ENCODE measurements at regions not wholly inside any gene's neighbourhood (a gene's known extent, or its start where the extent isn't known, plus 50 kb on each side); places are given as distances from the start of the nearest gene placed in this dataset.

DNA sequence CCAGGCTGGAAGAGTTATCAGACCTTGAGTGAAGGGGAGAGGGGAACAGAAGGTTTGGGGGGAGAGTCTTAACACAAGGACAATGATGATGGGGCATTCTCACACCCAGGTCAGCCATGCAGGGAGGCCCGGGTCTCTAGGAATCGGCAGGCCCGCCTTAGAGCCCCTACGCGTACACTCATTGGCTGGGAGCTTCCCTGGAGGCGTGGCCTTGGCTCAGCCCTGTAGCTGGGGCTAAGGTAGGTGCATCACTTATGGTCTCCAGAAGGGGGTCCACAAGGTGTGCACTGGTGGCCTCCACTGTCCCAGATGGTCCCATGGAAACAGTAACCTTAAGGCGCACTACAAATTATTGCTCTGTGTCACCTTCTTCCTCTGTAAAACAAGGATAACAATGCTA lies 660.1 kb downstream of the MED13L start:
- no peak for DNase-seq (ENCODE audit: low read depth)
- no peak overlapping the region for H3K4me3 ChIP-seq (ENCODE audit: control insufficient read depth, low read depth, low read length)
- TF ChIP-seq, protein P1, sequence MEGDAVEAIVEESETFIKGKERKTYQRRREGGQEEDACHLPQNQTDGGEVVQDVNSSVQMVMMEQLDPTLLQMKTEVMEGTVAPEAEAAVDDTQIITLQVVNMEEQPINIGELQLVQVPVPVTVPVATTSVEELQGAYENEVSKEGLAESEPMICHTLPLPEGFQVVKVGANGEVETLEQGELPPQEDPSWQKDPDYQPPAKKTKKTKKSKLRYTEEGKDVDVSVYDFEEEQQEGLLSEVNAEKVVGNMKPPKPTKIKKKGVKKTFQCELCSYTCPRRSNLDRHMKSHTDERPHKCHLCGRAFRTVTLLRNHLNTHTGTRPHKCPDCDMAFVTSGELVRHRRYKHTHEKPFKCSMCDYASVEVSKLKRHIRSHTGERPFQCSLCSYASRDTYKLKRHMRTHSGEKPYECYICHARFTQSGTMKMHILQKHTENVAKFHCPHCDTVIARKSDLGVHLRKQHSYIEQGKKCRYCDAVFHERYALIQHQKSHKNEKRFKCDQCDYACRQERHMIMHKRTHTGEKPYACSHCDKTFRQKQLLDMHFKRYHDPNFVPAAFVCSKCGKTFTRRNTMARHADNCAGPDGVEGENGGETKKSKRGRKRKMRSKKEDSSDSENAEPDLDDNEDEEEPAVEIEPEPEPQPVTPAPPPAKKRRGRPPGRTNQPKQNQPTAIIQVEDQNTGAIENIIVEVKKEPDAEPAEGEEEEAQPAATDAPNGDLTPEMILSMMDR (IDR thresholded peaks at IDR 0.05; ENCODE audit: control insufficient read depth, insufficient read depth, low read depth, low read length, missing control alignments): no peak

DNA sequence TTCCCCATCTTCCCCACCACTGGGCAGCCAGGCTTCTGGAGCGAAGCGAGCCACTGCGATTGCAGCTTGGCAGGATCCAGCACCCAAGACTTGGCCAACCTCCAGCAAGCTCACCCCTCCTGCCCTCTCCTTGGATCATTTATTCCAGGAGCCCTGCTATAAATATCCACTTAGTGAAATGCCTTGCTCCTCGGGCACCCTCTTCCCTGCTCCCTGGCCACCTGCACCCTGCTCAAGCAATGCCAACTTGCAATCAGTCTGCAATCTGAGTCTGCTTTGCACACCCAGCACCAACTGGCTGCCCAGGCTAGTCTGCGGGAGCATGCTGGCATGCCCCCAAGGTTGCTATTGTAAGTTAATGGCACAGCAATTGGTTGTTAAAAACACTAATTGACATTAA lies 666.0 kb downstream of the MED13L start:
- no peak overlapping the region for H3K4me3 ChIP-seq (ENCODE audit: control insufficient read depth, low read depth, low read length)
- DNase-seq (ENCODE audit: low read depth): no peak
- TF ChIP-seq, protein P1 (IDR thresholded peaks at IDR 0.05; ENCODE audit: control insufficient read depth, insufficient read depth, low read depth, low read length, missing control alignments): no peak

DNA sequence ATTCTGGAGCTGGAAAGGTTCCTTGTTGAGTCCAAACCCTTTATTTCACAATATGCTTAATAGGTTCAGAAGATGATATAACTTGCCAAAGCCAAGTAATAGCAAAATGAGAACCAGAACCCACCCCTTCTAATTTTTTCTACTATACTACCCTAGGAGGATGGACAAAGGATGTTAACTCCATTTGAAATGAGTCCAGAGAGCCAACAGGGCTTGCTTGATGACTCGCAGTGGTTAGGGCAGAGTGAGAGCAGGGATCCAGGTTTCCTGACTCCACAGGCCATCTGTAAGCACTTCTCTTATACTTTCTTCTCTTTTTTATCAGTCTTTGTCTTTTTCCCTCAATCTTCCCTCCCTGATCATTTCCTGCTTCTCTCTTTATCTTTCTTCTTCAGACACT lies 668.1 kb downstream of the MED13L start:
- DNase-seq (ENCODE audit: low read depth): no peak
- no peak overlapping the region for H3K4me3 ChIP-seq (ENCODE audit: control insufficient read depth, low read depth, low read length)
- TF ChIP-seq, protein P1 (IDR thresholded peaks at IDR 0.05; ENCODE audit: control insufficient read depth, insufficient read depth, low read depth, low read length, missing control alignments): no peak

DNA sequence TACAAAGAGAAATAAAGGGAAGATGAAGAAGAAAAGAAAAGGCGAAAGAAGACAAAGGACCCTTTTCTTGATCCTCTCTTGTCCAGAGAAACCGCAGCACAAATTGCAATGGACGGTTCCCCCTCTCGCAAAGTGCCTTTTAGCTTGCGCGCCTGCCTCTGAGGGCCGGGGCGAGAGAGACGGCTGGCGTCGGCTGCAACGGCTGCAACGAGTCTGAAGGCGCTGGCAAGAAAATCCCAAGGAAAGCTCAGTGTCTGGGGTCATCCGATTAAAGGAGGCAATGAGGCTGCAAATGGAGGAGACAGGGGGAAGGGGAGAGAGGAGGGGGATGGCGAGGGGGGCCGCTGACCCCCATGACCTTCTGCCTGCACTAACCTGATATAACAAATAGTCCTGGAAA lies 671.5 kb downstream of the MED13L start:
- no peak for DNase-seq (ENCODE audit: low read depth)
- TF ChIP-seq, protein P1 (IDR thresholded peaks at IDR 0.05; ENCODE audit: control insufficient read depth, insufficient read depth, low read depth, low read length, missing control alignments): no peak
- no peak overlapping the region for H3K4me3 ChIP-seq (ENCODE audit: control insufficient read depth, low read depth, low read length)

DNA sequence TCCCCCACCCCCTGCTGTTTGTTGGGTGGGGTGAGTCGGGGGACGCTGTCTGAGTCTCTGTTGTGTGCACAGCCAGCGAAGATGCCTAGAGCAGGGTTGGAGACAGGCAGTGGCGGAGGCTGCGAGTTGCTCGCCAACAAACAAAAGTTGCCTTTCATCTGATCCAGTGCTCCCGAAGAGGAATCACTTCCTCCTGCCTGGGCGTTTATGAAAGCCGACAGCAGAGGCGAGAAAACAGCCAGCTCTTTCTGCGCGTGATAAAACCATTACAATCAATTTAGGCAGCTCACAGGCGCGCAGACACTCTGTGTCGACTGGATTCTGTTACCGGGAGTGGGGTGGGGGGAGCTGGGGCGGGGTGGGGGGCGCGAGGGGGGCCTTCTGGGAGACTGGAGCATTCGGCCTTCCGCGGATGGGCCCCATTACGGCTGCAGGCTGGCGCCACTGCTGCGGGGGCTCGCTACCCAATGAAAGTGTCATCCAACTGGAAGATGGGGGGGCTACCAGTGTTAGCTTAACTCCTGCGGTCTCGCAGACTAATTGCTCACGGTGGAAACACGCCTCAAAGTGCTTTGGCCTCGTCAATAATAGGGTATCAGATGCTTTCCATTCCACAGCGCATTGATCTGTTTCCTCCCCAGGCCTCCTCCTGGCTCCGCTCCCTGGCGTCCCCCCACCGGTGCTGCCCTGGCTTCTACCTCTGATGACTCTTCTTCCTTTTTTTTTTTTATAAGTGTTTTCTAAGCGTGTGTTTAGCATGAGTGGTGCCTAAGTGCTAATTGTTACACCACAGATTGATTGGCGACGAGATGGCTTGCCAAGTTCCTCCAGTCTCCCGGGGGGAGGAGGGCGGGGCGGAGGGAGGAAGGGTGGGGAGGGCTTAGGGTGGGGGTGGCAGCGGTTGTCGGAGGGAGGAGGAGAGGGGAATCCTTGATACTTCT lies 678.4 kb downstream of the MED13L start:
- DNase-seq (ENCODE audit: low read depth): no peak
- H3K4me3 ChIP-seq (ENCODE audit: control insufficient read depth, low read depth, low read length): no peak overlapping the region
- TF ChIP-seq, protein P1 (IDR thresholded peaks at IDR 0.05; ENCODE audit: control insufficient read depth, insufficient read depth, low read depth, low read length, missing control alignments): no peak

DNA sequence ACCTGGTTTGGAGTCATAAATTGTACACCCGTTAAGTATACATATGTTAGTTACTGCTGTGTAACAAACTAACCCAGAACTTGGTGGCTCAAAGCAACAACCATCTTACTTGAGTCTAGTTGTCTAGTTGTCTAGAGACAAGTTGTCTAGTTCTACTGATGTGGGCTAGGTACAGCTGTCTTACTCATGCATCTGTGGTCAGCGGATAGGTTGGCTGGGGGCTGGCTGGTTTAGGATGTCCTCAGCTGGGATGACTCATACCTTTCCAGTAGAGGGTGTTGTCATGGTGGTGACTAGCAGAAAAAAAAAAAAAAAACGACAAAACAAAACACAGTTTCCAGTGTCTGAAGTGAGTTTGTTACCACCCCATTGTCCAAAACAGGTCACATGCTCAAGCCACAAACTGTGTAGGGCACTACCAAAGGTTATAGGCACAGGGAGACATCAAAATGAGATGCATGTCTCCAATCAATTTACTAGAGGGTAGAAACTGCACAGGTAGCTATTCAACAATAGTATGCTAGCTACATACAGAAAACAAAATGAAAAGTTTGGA lies 680.3 kb downstream of the MED13L start:
- DNase-seq (ENCODE audit: low read depth): peak; percentile 31
- no peak overlapping the region for H3K4me3 ChIP-seq (ENCODE audit: control insufficient read depth, low read depth, low read length)
- TF ChIP-seq, protein P1 (IDR thresholded peaks at IDR 0.05; ENCODE audit: control insufficient read depth, insufficient read depth, low read depth, low read length, missing control alignments): no peak
